Breast epithelium (tissue), 3 donors: ENCODE measurements at regions not wholly inside any gene's neighbourhood (a gene's known extent, or its start where the extent isn't known, plus 50 kb on each side); places are given as distances from the start of the nearest gene placed in this dataset.

Source experiments
- CTCF ChIP-seq, 3 donors: fragments of 450-650 bp; IDR thresholded peaks; one replicate each; pipeline ENCODE4 v1.5.1; 2016 to 2017; ENCODE audit warnings: antibody characterized with exemption in 3 of 3, mild to moderate bottlenecking in 3 of 3, moderate library complexity in 3 of 3
- POLR2A ChIP-seq: fragments of 450-650 bp; IDR thresholded peaks from one replicate; pipeline ENCODE4 v1.6.1; 2016; ENCODE audit warnings: antibody characterized with exemption, mild to moderate bottlenecking, moderate library complexity
- POLR2AphosphoS5 ChIP-seq, 3 donors: sonication (generic); formaldehyde crosslinking; IDR thresholded peaks; one replicate each; pipeline ENCODE4 v1.6.1; 2017; ENCODE audit warnings: antibody characterized with exemption in 3 of 3

GRCh38 chr7:131903315-131903714 is 346.9 kb upstream of the PODXL start:
- TF ChIP-seq CTCF (IDR thresholded peaks at IDR 0.05) (no peak), POLR2AphosphoS5 (IDR thresholded peaks at IDR 0.05) (no peak), POLR2A (no peak)
